ENCODE measurements at regions not wholly inside any gene's neighbourhood (a gene's known extent, or its start where the extent isn't known, plus 50 kb on each side); places are given as distances from the start of the nearest gene placed in this dataset.

DNA sequence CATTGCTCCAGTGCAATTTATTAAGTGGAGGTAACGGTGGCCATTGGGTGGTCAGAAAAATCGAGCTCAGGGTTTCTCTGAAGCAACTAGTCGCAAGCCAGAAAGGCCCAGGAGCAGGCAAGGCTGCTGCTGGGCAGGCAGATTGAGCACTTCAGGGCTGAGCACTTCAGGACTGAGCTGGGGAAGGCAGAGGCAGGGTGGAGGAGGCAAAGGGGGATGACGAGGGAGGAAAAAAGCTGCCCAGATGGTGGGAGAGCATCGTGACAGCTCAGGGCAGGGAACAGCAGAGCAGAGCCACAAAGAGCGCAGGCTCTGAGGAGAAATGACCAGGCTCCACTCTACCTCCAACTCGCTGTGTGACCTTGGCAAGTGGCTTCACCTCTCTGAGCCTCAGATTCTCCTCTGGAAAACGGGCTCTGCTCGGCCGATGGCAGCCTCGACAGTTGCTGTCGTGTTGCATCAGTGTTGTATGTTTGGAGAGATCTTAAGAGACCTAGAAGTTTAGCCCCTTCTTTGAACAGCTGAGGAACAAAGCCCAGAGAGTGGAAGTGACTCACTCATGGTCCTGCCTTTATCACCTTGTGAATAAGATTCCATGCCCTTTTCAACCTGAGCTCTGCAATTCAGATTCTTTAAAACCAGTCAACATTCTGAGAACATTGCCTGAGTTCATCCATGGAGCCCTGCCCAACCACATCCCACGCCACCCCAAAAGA, 141.4 kb downstream of the SYF2 start:
- H3K4me2 ChIP-seq (ENCODE audit: low read depth, low read length) = no peak overlapping the region
- no peaks in the 10 kb centered on the region for H3K36me3 ChIP-seq (replicated peaks in 1 of 2; ENCODE audit: control insufficient read depth in 1 of 2, insufficient read depth in 2 of 2, low read length in 2 of 2)
- peaks cover 0 to 15% of the 10 kb centered on the region in 2 experiments; a peak in 2 of 5 replicates for H3K27me3 ChIP-seq (ENCODE audit: control insufficient read depth in 1 of 2, insufficient read depth in 2 of 2, low read length in 2 of 2)
- H3K9me3 ChIP-seq (ENCODE audit: low read length) = no peaks in the 10 kb centered on the region
- BruUV-seq (replicated peaks) = no TSS peak
- DNase-seq (ENCODE audit: low spot score) = peak; percentile 13
- FAIRE-seq = no peak
- no peaks in the 10 kb centered on the region for H3K4me1 ChIP-seq (ENCODE audit: insufficient read depth, low read length)
- ChIA-PET POLR2A (no interaction called here), CTCF (ENCODE audit: low intra/inter-chr PET ratio, low total read pairs) (no interaction called here)
- WGBS (ENCODE audit: low lambda C conversion rate) = 24% methylated on average over 13 of the region's 13 CpGs
- H3K4me3 ChIP-seq (replicated peaks in 1 of 3; ENCODE audit: insufficient read depth in 1 of 3, low read depth in 2 of 3, low read length in 3 of 3) = no peak overlapping the region
- H3K9ac ChIP-seq (ENCODE audit: insufficient read depth, low read depth, low read length) = no peak overlapping the region
- no peak for ATAC-seq
- intact Hi-C loops (cut with micrococcal nuclease; ENCODE audit: unreplicated experiment) = no loop called here
- in situ Hi-C loops (cut with HindIII; ENCODE audit: extremely low pct_ligation_motif_present, low pct_unique_long_range_greater_than_20kb) = no loop called here
- no peak overlapping the region for H2AFZ ChIP-seq (ENCODE audit: low read length)
- H3K27ac ChIP-seq (ENCODE audit: extremely low read length, insufficient read depth, low read length) = no peak overlapping the region
- H3K79me2 ChIP-seq (ENCODE audit: insufficient read depth, low read length) = no peaks in the 10 kb centered on the region
- H4K20me1 ChIP-seq (ENCODE audit: insufficient read depth, low read length) = no peaks in the 10 kb centered on the region
- TF ChIP-seq, protein P1, sequence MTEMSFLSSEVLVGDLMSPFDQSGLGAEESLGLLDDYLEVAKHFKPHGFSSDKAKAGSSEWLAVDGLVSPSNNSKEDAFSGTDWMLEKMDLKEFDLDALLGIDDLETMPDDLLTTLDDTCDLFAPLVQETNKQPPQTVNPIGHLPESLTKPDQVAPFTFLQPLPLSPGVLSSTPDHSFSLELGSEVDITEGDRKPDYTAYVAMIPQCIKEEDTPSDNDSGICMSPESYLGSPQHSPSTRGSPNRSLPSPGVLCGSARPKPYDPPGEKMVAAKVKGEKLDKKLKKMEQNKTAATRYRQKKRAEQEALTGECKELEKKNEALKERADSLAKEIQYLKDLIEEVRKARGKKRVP (CRISPR knock-in tag; IDR thresholded peaks at IDR 0.05) = peak in 1 of 2 experiments; percentile 64; a peak in 2 of 4 replicates
- TF ChIP-seq, protein P2, sequence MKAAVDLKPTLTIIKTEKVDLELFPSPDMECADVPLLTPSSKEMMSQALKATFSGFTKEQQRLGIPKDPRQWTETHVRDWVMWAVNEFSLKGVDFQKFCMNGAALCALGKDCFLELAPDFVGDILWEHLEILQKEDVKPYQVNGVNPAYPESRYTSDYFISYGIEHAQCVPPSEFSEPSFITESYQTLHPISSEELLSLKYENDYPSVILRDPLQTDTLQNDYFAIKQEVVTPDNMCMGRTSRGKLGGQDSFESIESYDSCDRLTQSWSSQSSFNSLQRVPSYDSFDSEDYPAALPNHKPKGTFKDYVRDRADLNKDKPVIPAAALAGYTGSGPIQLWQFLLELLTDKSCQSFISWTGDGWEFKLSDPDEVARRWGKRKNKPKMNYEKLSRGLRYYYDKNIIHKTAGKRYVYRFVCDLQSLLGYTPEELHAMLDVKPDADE (CRISPR knock-in tag; IDR thresholded peaks at IDR 0.05) = no peak
- TF ChIP-seq ATRX (CRISPR knock-in tag; IDR thresholded peaks at IDR 0.05; ENCODE audit: borderline replicate concordance) = no peak
- no peak for TF ChIP-seq SMAD9 (CRISPR knock-in tag; IDR thresholded peaks at IDR 0.05)
- peak; percentile 98 for TF ChIP-seq ZNF768 (CRISPR knock-in tag; IDR thresholded peaks at IDR 0.05)
- TF ChIP-seq DNMT3B (CRISPR knock-in tag; conservative IDR thresholded peaks at IDR 0.05) = no peak
- TF ChIP-seq, protein P3, sequence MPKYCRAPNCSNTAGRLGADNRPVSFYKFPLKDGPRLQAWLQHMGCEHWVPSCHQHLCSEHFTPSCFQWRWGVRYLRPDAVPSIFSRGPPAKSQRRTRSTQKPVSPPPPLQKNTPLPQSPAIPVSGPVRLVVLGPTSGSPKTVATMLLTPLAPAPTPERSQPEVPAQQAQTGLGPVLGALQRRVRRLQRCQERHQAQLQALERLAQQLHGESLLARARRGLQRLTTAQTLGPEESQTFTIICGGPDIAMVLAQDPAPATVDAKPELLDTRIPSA (CRISPR knock-in tag; IDR thresholded peaks at IDR 0.05; ENCODE audit: borderline replicate concordance) = no peak
- no peak for TF ChIP-seq SYNCRIP (IDR thresholded peaks at IDR 0.05; ENCODE audit: insufficient read depth, low read depth, low read length)
- peak; percentile 70 for TF ChIP-seq FOSL2 (CRISPR knock-in tag; IDR thresholded peaks at IDR 0.05)

All from HepG2 (cell line).